Liver (tissue), 8 donors: ENCODE measurements at regions not wholly inside any gene's neighbourhood (a gene's known extent, or its start where the extent isn't known, plus 50 kb on each side); places are given as distances from the start of the nearest gene placed in this dataset.

Experiments used
- DNase-seq: peaks from one replicate; pipeline ENCODE4 v3.0.0-alpha.2; 2017; ENCODE audit warnings: low spot score
- H3K27ac ChIP-seq, 2 donors: one replicate each; pipeline ENCODE4 v1.7.0; 2013; ENCODE audit warnings: inconsistent platforms in 2 of 2, low read length in 2 of 2, control low read depth in 1 of 2, low read depth in 1 of 2, mild to moderate bottlenecking in 1 of 2
- H3K27me3 ChIP-seq, 4 donors: one replicate each; pipeline versions ENCODE4 v1.6.1 to v1.7.0; 2013; ENCODE audit warnings: low read length in 3 of 4, inconsistent platforms in 1 of 4, mild to moderate bottlenecking in 1 of 4, moderate library complexity in 1 of 4; ENCODE audit not compliant: control insufficient read depth in 4 of 4, insufficient read depth in 4 of 4
- H3K36me3 ChIP-seq, 4 donors: one replicate each; pipeline versions ENCODE4 v1.6.1 to v1.7.0; 2013; ENCODE audit warnings: low read length in 3 of 4, mild to moderate bottlenecking in 3 of 4, low read depth in 1 of 4, moderate library complexity in 1 of 4; ENCODE audit not compliant: control insufficient read depth in 4 of 4, insufficient read depth in 3 of 4
- H3K4me1 ChIP-seq, 4 donors: one replicate each; pipeline versions ENCODE4 v1.6.1 to v1.7.0; 2013; ENCODE audit warnings: low read length in 3 of 4, mild to moderate bottlenecking in 3 of 4, moderate library complexity in 1 of 4; ENCODE audit not compliant: control insufficient read depth in 4 of 4, insufficient read depth in 4 of 4
- H3K4me3 ChIP-seq, 3 donors: one replicate each; pipeline versions ENCODE4 v1.6.1 to v1.7.0; 2013; ENCODE audit warnings: low read length in 3 of 3, control low read depth in 1 of 3, low read depth in 1 of 3, mild to moderate bottlenecking in 1 of 3
- H3K9ac ChIP-seq, 2 donors: one replicate each; pipeline ENCODE4 v1.7.0; 2013; ENCODE audit warnings: low read length in 2 of 2, mild to moderate bottlenecking in 2 of 2, moderate library complexity in 2 of 2, control low read depth in 1 of 2, low read depth in 1 of 2
- H3K9me3 ChIP-seq, 4 donors: one replicate each; pipeline versions ENCODE4 v1.6.1 to v1.7.0; 2013; ENCODE audit warnings: low read length in 3 of 4; ENCODE audit not compliant: control insufficient read depth in 4 of 4
- ATF3 ChIP-seq: IDR thresholded peaks from 2 replicates; pipeline ENCODE4 v1.6.1; 2016; ENCODE audit warnings: antibody characterized with exemption
- CTCF ChIP-seq: fragments of 150-350 bp; IDR thresholded peaks from 2 replicates; pipeline ENCODE4 v1.5.1; 2017; ENCODE audit warnings: improper control_type of control experiment, low read depth, low read length; ENCODE audit not compliant: missing input control
- FOXA1 ChIP-seq: IDR thresholded peaks from 2 replicates; pipeline ENCODE4 v1.6.1; 2016; ENCODE audit warnings: antibody characterized with exemption
- FOXA2 ChIP-seq: IDR thresholded peaks from 2 replicates; pipeline ENCODE4 v1.6.1; 2016; ENCODE audit warnings: antibody characterized with exemption
- GABPA ChIP-seq, 2 donors: IDR thresholded peaks in 1 of 2; conservative IDR thresholded peaks in 1 of 2; 2 replicates each; pipeline ENCODE4 v1.6.1; 2016; ENCODE audit warnings: antibody characterized with exemption in 2 of 2, mild to moderate bottlenecking in 1 of 2, moderate library complexity in 1 of 2
- HNF4A ChIP-seq, 2 donors: conservative IDR thresholded peaks; 2 replicates each; pipeline ENCODE4 v1.6.1; 2016; ENCODE audit warnings: antibody characterized with exemption in 2 of 2, mild to moderate bottlenecking in 2 of 2
- JUND ChIP-seq, 2 donors: IDR thresholded peaks; 2 replicates each; pipeline ENCODE4 v1.6.1; 2016; ENCODE audit warnings: antibody characterized with exemption in 2 of 2
- MAX ChIP-seq: IDR thresholded peaks from 2 replicates; pipeline ENCODE4 v1.6.1; 2016; ENCODE audit warnings: antibody characterized with exemption
- NR2F2 ChIP-seq: IDR thresholded peaks from 2 replicates; pipeline ENCODE4 v1.6.1; 2016; ENCODE audit warnings: antibody characterized with exemption
- RAD21 ChIP-seq, 2 donors: IDR thresholded peaks; 2 replicates each; pipeline ENCODE4 v1.6.1; 2016; ENCODE audit warnings: antibody characterized with exemption in 2 of 2, mild to moderate bottlenecking in 2 of 2
- RXRA ChIP-seq, 2 donors: IDR thresholded peaks; 2 replicates each; pipeline ENCODE4 v1.6.1; 2017 to 2018; ENCODE audit warnings: antibody characterized with exemption in 2 of 2, mild to moderate bottlenecking in 1 of 2
- SP1 ChIP-seq: IDR thresholded peaks from 2 replicates; pipeline ENCODE4 v1.6.1; 2018; ENCODE audit warnings: antibody characterized with exemption, mild to moderate bottlenecking
- TAF1 ChIP-seq: conservative IDR thresholded peaks from 2 replicates; pipeline ENCODE4 v1.6.1; 2016; ENCODE audit warnings: antibody characterized with exemption, mild to moderate bottlenecking
- YY1 ChIP-seq: IDR thresholded peaks from 2 replicates; pipeline ENCODE4 v1.6.1; 2016; ENCODE audit warnings: antibody characterized with exemption, mild to moderate bottlenecking
- ZBTB33 ChIP-seq: IDR thresholded peaks from 2 replicates; pipeline ENCODE4 v1.6.1; 2016; ENCODE audit warnings: antibody characterized with exemption
- WGBS: extraction: QIAGEN DNeasy Blood & Tissue Kit; methylation state at CpG from one replicate; pipeline ENCODE4 v1.1.7; 2013; 5-methylcytosine and 5-hydroxymethylcytosine counted together
- donor health status: healthy.
- donor health status: healthy.
- donor health status: healthy.
- donor health status: healthy.
- donor health status: healthy.

- DNase-seq, result no peak
- TF ChIP-seq TAF1 (no peak), YY1 (no peak), SP1 (no peak), RXRA (IDR thresholded peaks at IDR 0.05) (no peak), CTCF (no peak), HNF4A (conservative IDR thresholded peaks at IDR 0.05) (no peak), NR2F2 (no peak), FOXA1 (no peak), GABPA (IDR thresholded peaks at IDR 0.05 in 1 of 2, conservative IDR thresholded peaks at IDR 0.05 in 1 of 2) (no peak), JUND (IDR thresholded peaks at IDR 0.05) (no peak), RAD21 (IDR thresholded peaks at IDR 0.05) (no peak), ZBTB33 (no peak), ATF3 (no peak), FOXA2 (no peak)
- no peak overlapping the region for H3K9ac ChIP-seq
- H3K36me3 ChIP-seq, result no peaks in the 10 kb centered on the region
- no peak overlapping the region for H3K27ac ChIP-seq
- WGBS, result 35% methylated on average over 2 of the region's 2 CpGs
- no peaks in the 10 kb centered on the region for H3K9me3 ChIP-seq
- no peaks in the 10 kb centered on the region for H3K4me1 ChIP-seq
- no peaks in the 10 kb centered on the region for H3K27me3 ChIP-seq
- no peak overlapping the region for H3K4me3 ChIP-seq
Observed at GRCh38 chr11:121754598-121754997, 301.8 kb upstream of the SORL1-AS1 start.

- Histone ChIP-seq H3K4me1 (no peaks in the 10 kb centered on the region), H3K36me3 (no peaks in the 10 kb centered on the region), H3K4me3 (no peak overlapping the region), H3K9me3 (no peaks in the 10 kb centered on the region), H3K27ac (no peak overlapping the region), H3K27me3 (no peaks in the 10 kb centered on the region), H3K9ac (no peak overlapping the region)
- TF ChIP-seq HNF4A (conservative IDR thresholded peaks at IDR 0.05) (no peak), TAF1 (no peak), YY1 (no peak), SP1 (no peak), MAX (no peak), NR2F2 (no peak), RAD21 (IDR thresholded peaks at IDR 0.05) (no peak), ZBTB33 (no peak), JUND (IDR thresholded peaks at IDR 0.05) (no peak)
- DNase-seq, result no peak
- WGBS, result 72% methylated on average over 3 of the region's 3 CpGs
Observed at GRCh38 chr11:121749691-121750090, 296.9 kb upstream of the SORL1-AS1 start.
